ENCODE measurements at regions not wholly inside any gene's neighbourhood (a gene's known extent, or its start where the extent isn't known, plus 50 kb on each side); places are given as distances from the start of the nearest gene placed in this dataset.

DNA sequence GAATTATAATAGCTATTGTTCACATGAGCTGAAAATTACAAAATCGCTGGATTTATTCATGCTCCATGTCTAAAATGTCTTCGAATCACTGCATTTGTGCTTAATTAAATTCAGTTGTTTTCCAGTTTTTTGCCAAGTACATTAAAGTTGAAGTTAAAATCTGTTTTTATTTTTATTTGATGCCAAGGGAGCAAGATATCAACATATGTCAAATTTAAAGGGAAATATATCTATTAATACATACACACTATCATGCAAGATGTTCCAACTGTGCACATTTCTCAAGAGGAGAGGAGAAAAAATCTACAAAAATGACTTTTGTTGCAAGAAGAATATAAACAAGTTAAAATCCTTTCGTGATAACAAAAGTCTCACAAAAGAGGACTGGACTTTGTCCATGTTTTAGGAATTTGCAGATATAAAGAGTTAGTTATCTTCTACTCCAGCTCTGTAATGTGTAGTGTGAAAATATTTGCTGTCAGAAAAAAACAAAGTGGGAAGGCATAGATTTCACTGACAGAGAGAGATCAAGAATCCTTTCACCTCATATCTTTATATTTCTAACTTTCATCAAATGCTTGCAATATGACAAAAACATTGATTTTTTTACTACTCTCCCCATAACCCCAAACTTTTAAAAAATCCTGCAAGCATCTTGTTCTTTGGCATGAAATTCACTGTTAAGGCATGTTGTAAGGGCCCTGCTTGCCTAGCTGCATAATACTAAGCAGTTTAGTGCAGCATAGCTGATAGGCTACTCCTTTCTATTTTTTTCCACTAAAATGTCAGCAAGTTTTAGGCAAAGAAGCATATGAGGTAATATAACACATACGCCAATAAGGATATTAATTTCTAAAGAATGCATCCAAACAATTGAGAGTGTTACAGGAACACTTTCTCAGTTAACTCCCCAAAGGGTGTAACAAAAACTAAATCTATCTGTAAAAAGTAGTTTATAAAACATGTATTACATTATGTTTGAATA lies 340.2 kb upstream of the ADAMTS5 start:
- no peaks in the 10 kb centered on the region for H3K36me3 ChIP-seq (ENCODE audit: control insufficient read depth, insufficient read depth, low read length)
- H3K4me1 ChIP-seq (replicated peaks in 1 of 2; ENCODE audit: control insufficient read depth in 2 of 2, insufficient read depth in 2 of 2, low read length in 2 of 2), result no peaks in the 10 kb centered on the region
- 3% methylated on average over 4 of the region's 4 CpGs for WGBS (ENCODE audit: insufficient coverage, low coverage, missing lambda C conversion rate)
- no peaks in the 10 kb centered on the region for H3K9me3 ChIP-seq (replicated peaks; ENCODE audit: control insufficient read depth, insufficient read depth, low read depth, low read length)
- no peaks in the 10 kb centered on the region for H3K79me2 ChIP-seq (ENCODE audit: control insufficient read depth, insufficient read depth, low read length)
- H3K9ac ChIP-seq (ENCODE audit: insufficient read depth in 1 of 2, low read depth in 2 of 2, low read length in 2 of 2), result no peak overlapping the region
- no TSS peak for BruUV-seq (replicated peaks)
- in situ Hi-C loops (cut with MboI), result no loop called here
- ChIA-PET CTCF (ENCODE audit: low intra/inter-chr PET ratio) (no interaction called here), POLR2A (no interaction called here)
- H2AFZ ChIP-seq (ENCODE audit: low read depth, low read length), result no peak overlapping the region
- no peaks in the 10 kb centered on the region for H4K20me1 ChIP-seq (replicated peaks; ENCODE audit: control insufficient read depth, insufficient read depth, low read length)
- no peak overlapping the region for H3K4me2 ChIP-seq (ENCODE audit: insufficient read depth, low read length)
- no peak overlapping the region for H3K27ac ChIP-seq (ENCODE audit: extremely low read depth, low read depth, low read length)
- DNase-seq (ENCODE audit: extremely low read depth in 1 of 4, low spot score in 3 of 4) (no peak), FAIRE-seq (no peak), ATAC-seq (no peak)
- no peaks in the 10 kb centered on the region for H3K9me1 ChIP-seq (ENCODE audit: control insufficient read depth, insufficient read depth, low read length)
- TF ChIP-seq POLR2B (IDR thresholded peaks at IDR 0.05; ENCODE audit: low read depth, partially characterized antibody) (no peak), RUNX1 (IDR thresholded peaks at IDR 0.05; ENCODE audit: low read depth) (no peak), CBX2 (IDR thresholded peaks at IDR 0.05; ENCODE audit: insufficient read depth, low read length, poor library complexity, severe bottlenecking) (no peak), ZNF778 (CRISPR knock-in tag; IDR thresholded peaks at IDR 0.05) (no peak)
- no peak overlapping the region for H3K4me3 ChIP-seq
- H3K27me3 ChIP-seq (ENCODE audit: control insufficient read depth in 2 of 2, insufficient read depth in 2 of 2, low read length in 2 of 2), result no peaks in the 10 kb centered on the region
- intact Hi-C loops (cut with micrococcal nuclease), result no loop called here

DNA sequence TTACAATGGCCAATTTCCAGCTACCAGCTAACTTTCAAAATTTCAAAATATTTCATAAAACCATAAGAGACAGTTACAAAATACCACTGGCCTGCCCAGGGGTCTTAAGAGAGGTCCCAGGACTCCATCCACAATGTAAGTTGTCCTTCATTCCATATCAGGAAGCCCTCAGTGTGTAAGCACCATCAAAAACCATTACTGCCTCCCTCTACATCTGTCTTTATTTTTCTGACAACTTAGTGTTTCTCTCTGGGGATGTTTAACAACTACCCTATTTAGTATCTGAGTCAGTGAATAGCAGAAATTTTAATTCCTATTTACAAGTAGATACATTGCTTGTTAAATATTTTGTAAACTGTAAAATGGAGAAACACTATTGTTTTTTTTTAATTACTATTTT lies 339.3 kb upstream of the ADAMTS5 start:
- in situ Hi-C loops (cut with MboI) (no loop called here), intact Hi-C loops (cut with micrococcal nuclease) (no loop called here)
- Histone ChIP-seq H3K4me1 (replicated peaks in 1 of 2; ENCODE audit: control insufficient read depth in 2 of 2, insufficient read depth in 2 of 2, low read length in 2 of 2) (no peaks in the 10 kb centered on the region), H4K20me1 (replicated peaks; ENCODE audit: control insufficient read depth, insufficient read depth, low read length) (no peaks in the 10 kb centered on the region), H3K4me3 (no peak overlapping the region), H3K36me3 (ENCODE audit: control insufficient read depth, insufficient read depth, low read length) (no peaks in the 10 kb centered on the region), H2AFZ (ENCODE audit: low read depth, low read length) (no peak overlapping the region), H3K9me1 (ENCODE audit: control insufficient read depth, insufficient read depth, low read length) (no peaks in the 10 kb centered on the region), H3K27ac (ENCODE audit: extremely low read depth, low read depth, low read length) (no peak overlapping the region), H3K27me3 (ENCODE audit: control insufficient read depth in 2 of 2, insufficient read depth in 2 of 2, low read length in 2 of 2) (no peaks in the 10 kb centered on the region), H3K4me2 (ENCODE audit: insufficient read depth, low read length) (no peak overlapping the region), H3K9me3 (replicated peaks; ENCODE audit: control insufficient read depth, insufficient read depth, low read depth, low read length) (no peaks in the 10 kb centered on the region), H3K9ac (ENCODE audit: insufficient read depth in 1 of 2, low read depth in 2 of 2, low read length in 2 of 2) (no peak overlapping the region), H3K79me2 (ENCODE audit: control insufficient read depth, insufficient read depth, low read length) (no peaks in the 10 kb centered on the region)
- no TSS peak for BruUV-seq (replicated peaks)
- FAIRE-seq (no peak), DNase-seq (ENCODE audit: extremely low read depth in 1 of 4, low spot score in 3 of 4) (no peak), ATAC-seq (no peak)
- CTCF ChIA-PET (ENCODE audit: low intra/inter-chr PET ratio), result no interaction called here
- TF ChIP-seq CAMTA2 (CRISPR knock-in tag; conservative IDR thresholded peaks at IDR 0.05) (no peak), BRD9 (IDR thresholded peaks at IDR 0.05; ENCODE audit: low read depth, partially characterized antibody) (no peak), ZNF512 (tag; IDR thresholded peaks at IDR 0.05) (no peak), RFX1 (IDR thresholded peaks at IDR 0.05) (no peak), ZNF239 (CRISPR knock-in tag; IDR thresholded peaks at IDR 0.05) (no peak)
- TF ChIP-seq, protein P1, sequence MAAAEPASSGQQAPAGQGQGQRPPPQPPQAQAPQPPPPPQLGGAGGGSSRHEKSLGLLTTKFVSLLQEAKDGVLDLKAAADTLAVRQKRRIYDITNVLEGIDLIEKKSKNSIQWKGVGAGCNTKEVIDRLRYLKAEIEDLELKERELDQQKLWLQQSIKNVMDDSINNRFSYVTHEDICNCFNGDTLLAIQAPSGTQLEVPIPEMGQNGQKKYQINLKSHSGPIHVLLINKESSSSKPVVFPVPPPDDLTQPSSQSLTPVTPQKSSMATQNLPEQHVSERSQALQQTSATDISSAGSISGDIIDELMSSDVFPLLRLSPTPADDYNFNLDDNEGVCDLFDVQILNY (CRISPR knock-in tag; IDR thresholded peaks at IDR 0.05), result no peak
- POLR2A ChIA-PET, result no interaction called here
